ENCODE measurements at regions not wholly inside any gene's neighbourhood (a gene's known extent, or its start where the extent isn't known, plus 50 kb on each side); places are given as distances from the start of the nearest gene placed in this dataset.

DNA sequence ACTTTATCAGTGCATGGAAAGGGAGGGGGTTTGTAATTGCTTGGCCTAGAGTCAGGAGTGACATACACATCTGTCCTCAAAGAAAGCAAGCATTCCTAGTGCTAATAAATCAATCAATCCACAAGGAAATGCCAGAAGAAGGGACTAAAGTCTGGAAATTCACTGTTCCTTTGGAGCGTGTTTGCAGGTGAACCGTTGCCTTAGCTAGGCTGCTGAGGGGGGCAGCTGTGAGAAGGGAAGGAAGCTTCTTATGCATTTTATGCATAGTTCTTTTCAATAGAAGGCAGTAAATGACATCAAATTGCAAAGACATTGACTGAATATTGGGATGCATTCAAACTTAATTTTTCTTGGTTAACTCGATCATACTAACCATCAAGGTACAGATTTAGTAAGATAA, 1092.5 kb upstream of the SEMA6A start:
- TF ChIP-seq, protein P1, sequence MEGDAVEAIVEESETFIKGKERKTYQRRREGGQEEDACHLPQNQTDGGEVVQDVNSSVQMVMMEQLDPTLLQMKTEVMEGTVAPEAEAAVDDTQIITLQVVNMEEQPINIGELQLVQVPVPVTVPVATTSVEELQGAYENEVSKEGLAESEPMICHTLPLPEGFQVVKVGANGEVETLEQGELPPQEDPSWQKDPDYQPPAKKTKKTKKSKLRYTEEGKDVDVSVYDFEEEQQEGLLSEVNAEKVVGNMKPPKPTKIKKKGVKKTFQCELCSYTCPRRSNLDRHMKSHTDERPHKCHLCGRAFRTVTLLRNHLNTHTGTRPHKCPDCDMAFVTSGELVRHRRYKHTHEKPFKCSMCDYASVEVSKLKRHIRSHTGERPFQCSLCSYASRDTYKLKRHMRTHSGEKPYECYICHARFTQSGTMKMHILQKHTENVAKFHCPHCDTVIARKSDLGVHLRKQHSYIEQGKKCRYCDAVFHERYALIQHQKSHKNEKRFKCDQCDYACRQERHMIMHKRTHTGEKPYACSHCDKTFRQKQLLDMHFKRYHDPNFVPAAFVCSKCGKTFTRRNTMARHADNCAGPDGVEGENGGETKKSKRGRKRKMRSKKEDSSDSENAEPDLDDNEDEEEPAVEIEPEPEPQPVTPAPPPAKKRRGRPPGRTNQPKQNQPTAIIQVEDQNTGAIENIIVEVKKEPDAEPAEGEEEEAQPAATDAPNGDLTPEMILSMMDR (IDR thresholded peaks at IDR 0.05) = no peak
- no peak for TF ChIP-seq POLR2A (IDR thresholded peaks at IDR 0.05)

Measured in vagina (tissue), 2 donors.